B cell (primary cell): ENCODE measurements at regions not wholly inside any gene's neighbourhood (a gene's known extent, or its start where the extent isn't known, plus 50 kb on each side); places are given as distances from the start of the nearest gene placed in this dataset.

Experiments
- ATAC-seq: fragments of 200-7000 bp; cut with Tn5 transposase; one replicate; pipeline ENCODE4 v1.10.0; 2021; ENCODE audit warnings: low read depth, mild to moderate bottlenecking, moderate number of reproducible peaks, moderate library complexity
- CTCF ChIA-PET: fragments of 350-600 bp; sonication (Branson Sonifier 250); formaldehyde crosslinking; loops from one replicate; lab custom pipeline; 2021; ENCODE audit warnings: antibody characterized with exemption, inconsistent platforms; lab: Charles Lee
- POLR2A ChIA-PET: fragments of 350-600 bp; sonication (Branson Sonifier 250); formaldehyde crosslinking; loops from one replicate; lab custom pipeline; 2021; ENCODE audit warnings: antibody characterized with exemption; lab: Charles Lee
- DNase-seq: peaks from one replicate; pipeline ENCODE4 v3.0.0; 2013
- H2AFZ ChIP-seq: 2 replicates; pipeline ENCODE4 v1.6.1; 2012; ENCODE audit warnings: mild to moderate bottlenecking, low read depth, low read length; ENCODE audit not compliant: insufficient read depth, poor library complexity, severe bottlenecking
- H3K27ac ChIP-seq, 2 donors: 1 replicate in 1 of 2; 2 replicates in 1 of 2; pipeline ENCODE4 v1.5.1; 2012 to 2013; ENCODE audit warnings: low read length in 2 of 2, mild to moderate bottlenecking in 2 of 2, moderate library complexity in 1 of 2
- H3K27me3 ChIP-seq, 4 experiments: fragments of 200-600 bp in 1 of 4; sonication (generic) in 1 of 4; replicated peaks in 1 of 4; 1 replicate in 2 of 4; 2 replicates in 2 of 4; pipeline versions ENCODE4 v1.6.1 to v1.7.0; 2013 to 2016; ENCODE audit warnings: low read length in 3 of 4, mild to moderate bottlenecking in 2 of 4, mixed read lengths in 1 of 4, moderate library complexity in 1 of 4; ENCODE audit not compliant: insufficient read depth in 4 of 4, control insufficient read depth in 3 of 4; ENCODE audit errors: control extremely low read depth in 1 of 4
- H3K36me3 ChIP-seq, 2 experiments: replicated peaks in 1 of 2; 1 replicate in 1 of 2; 2 replicates in 1 of 2; pipeline versions ENCODE4 v1.6.1 to v1.7.1; 2013; ENCODE audit warnings: low read length in 1 of 2; ENCODE audit not compliant: insufficient read depth in 2 of 2, control insufficient read depth in 1 of 2; ENCODE audit errors: control extremely low read depth in 1 of 2, extremely low read depth in 1 of 2
- H3K4me1 ChIP-seq, 2 donors: fragments of 200-600 bp in 1 of 2; sonication (generic) in 1 of 2; 1 replicate in 1 of 2; 2 replicates in 1 of 2; pipeline versions ENCODE4 v1.5.1 to v1.6.1; 2013 to 2017; ENCODE audit warnings: low read length in 2 of 2; ENCODE audit not compliant: control insufficient read depth in 2 of 2, insufficient read depth in 2 of 2
- H3K4me2 ChIP-seq: replicated peaks from 2 replicates; pipeline ENCODE3; 2012; ENCODE audit warnings: mild to moderate bottlenecking, low read depth, low read length; ENCODE audit not compliant: poor library complexity, severe bottlenecking
- H3K4me3 ChIP-seq, 5 experiments: fragments of 200-600 bp in 1 of 5; sonication (generic) in 1 of 5; 1 replicate in 3 of 5; 2 replicates in 2 of 5; pipeline versions ENCODE4 v1.5.1 to v1.7.0; 2011 to 2016; ENCODE audit warnings: low read length in 4 of 5, mild to moderate bottlenecking in 4 of 5, low read depth in 2 of 5, control low read depth in 1 of 5, moderate library complexity in 1 of 5; ENCODE audit not compliant: insufficient read depth in 1 of 5; ENCODE audit errors: control extremely low read depth in 1 of 5, extremely low read depth in 1 of 5
- H3K79me2 ChIP-seq: fragments of 200-600 bp; sonication (generic); one replicate; pipeline ENCODE4 v1.6.0; 2016; ENCODE audit warnings: low read length; ENCODE audit not compliant: control insufficient read depth, insufficient read depth
- H3K9ac ChIP-seq: fragments of 200-600 bp; sonication (generic); 2 replicates; pipeline ENCODE4 v1.6.1; 2017; ENCODE audit warnings: mild to moderate bottlenecking, low read length, moderate library complexity
- H3K9me3 ChIP-seq, 3 donors: one replicate each; pipeline versions ENCODE4 v1.6.1 to v1.7.1; 2013; ENCODE audit warnings: low read length in 2 of 3; ENCODE audit not compliant: control insufficient read depth in 2 of 3, insufficient read depth in 1 of 3; ENCODE audit errors: control extremely low read depth in 1 of 3
- H4K20me1 ChIP-seq: 2 replicates; pipeline ENCODE4 v1.6.0; 2012; ENCODE audit warnings: mild to moderate bottlenecking, low read length; ENCODE audit not compliant: insufficient read depth, control insufficient read depth, poor library complexity, severe bottlenecking
- H3K27ac Mint-ChIP-seq: one replicate; pipeline ENCODE4 v1.8.0; 2021; ENCODE audit warnings: mixed read lengths
- H3K27me3 Mint-ChIP-seq: one replicate; pipeline ENCODE4 v1.8.0; 2021; ENCODE audit warnings: mixed read lengths
- H3K4me1 Mint-ChIP-seq: one replicate; pipeline ENCODE4 v1.8.0; 2021; ENCODE audit warnings: mixed read lengths
- H3K4me3 Mint-ChIP-seq: one replicate; pipeline ENCODE4 v1.8.0; 2021; ENCODE audit warnings: mixed read lengths
- H3K9me3 Mint-ChIP-seq: one replicate; pipeline ENCODE4 v1.8.0; 2022; ENCODE audit warnings: mixed read lengths; ENCODE audit not compliant: insufficient read depth
- CTCF ChIP-seq: fragments of 200-600 bp; IDR thresholded peaks from one replicate; pipeline ENCODE4 v1.8.0; 2022; ENCODE audit warnings: antibody characterized with exemption, mild to moderate bottlenecking
- EZH2 ChIP-seq: IDR thresholded peaks from 2 replicates; pipeline ENCODE4 v1.6.1; 2012; ENCODE audit warnings: borderline replicate concordance, low read depth, mild to moderate bottlenecking, moderate library complexity, low read length; ENCODE audit not compliant: insufficient read depth, poor library complexity, severe bottlenecking
- WGBS: methylation state at CpG from one replicate; pipeline ENCODE4 v1.1.5; 2013; ENCODE audit warnings: missing lambda C conversion rate; ENCODE audit not compliant: insufficient coverage; 5-methylcytosine and 5-hydroxymethylcytosine counted together
- intact Hi-C: fragments of 100-400 bp; cut with micrococcal nuclease; formaldehyde crosslinking; loops from one replicate; pipeline ENCODE4 v1.10.0; 2022

GRCh38 chr3:106963442-106963841 is 413.8 kb upstream of the CCDC54 start:
- no CpG with 5 or more reads among the region's 1 CpG for WGBS
- ATAC-seq, result no peak
- Histone ChIP-seq H2AFZ (no peak overlapping the region), H3K79me2 (no peaks in the 10 kb centered on the region), H3K27me3 (no peaks in the 10 kb centered on the region), H3K4me3 (no peak overlapping the region), H3K4me1 (no peaks in the 10 kb centered on the region), H4K20me1 (no peaks in the 10 kb centered on the region), H3K36me3 (no peaks in the 10 kb centered on the region), H3K4me2 (no peak overlapping the region), H3K9me3 (peaks cover 0 to 1% (median 0%) of the 10 kb centered on the region in 3 donors), H3K27ac (no peak overlapping the region), H3K9ac (no peak overlapping the region)
- no peak for DNase-seq
- TF ChIP-seq EZH2 (no peak), CTCF (no peak)
- POLR2A ChIA-PET, result no interaction called here
- no peak overlapping the region for H3K4me3 Mint-ChIP-seq
- no peaks in the 10 kb centered on the region for H3K9me3 Mint-ChIP-seq
- CTCF ChIA-PET, result no interaction called here
- H3K4me1 Mint-ChIP-seq, result no peaks in the 10 kb centered on the region
- H3K27ac Mint-ChIP-seq, result no peak overlapping the region
- H3K27me3 Mint-ChIP-seq, result no peaks in the 10 kb centered on the region
- intact Hi-C loops, result no loop called here

- Mint-ChIP-seq H3K27ac (no peak overlapping the region), H3K9me3 (no peaks in the 10 kb centered on the region), H3K4me3 (no peak overlapping the region), H3K27me3 (no peaks in the 10 kb centered on the region), H3K4me1 (no peaks in the 10 kb centered on the region)
- intact Hi-C loops, result no loop called here
- 80% methylated on average over 1 of the region's 3 CpGs for WGBS
- H4K20me1 ChIP-seq, result no peaks in the 10 kb centered on the region
- no peak overlapping the region for H3K27ac ChIP-seq
- no peak for DNase-seq
- no peak for ATAC-seq
- H3K9me3 ChIP-seq, result no peaks in the 10 kb centered on the region
- TF ChIP-seq EZH2 (no peak), CTCF (no peak)
- H3K4me2 ChIP-seq, result no peak overlapping the region
- ChIA-PET POLR2A (no interaction called here), CTCF (no interaction called here)
- no peak overlapping the region for H2AFZ ChIP-seq
- no peaks in the 10 kb centered on the region for H3K4me1 ChIP-seq
- no peak overlapping the region for H3K4me3 ChIP-seq
- no peak overlapping the region for H3K9ac ChIP-seq
- no peaks in the 10 kb centered on the region for H3K36me3 ChIP-seq
- H3K27me3 ChIP-seq, result no peaks in the 10 kb centered on the region
- H3K79me2 ChIP-seq, result no peaks in the 10 kb centered on the region
Observed at GRCh38 chr3:106965307-106965706, 411.9 kb upstream of the CCDC54 start.
